Renal pelvis (tissue), 1 donor: ENCODE measurements at regions not wholly inside any gene's neighbourhood (a gene's known extent, or its start where the extent isn't known, plus 50 kb on each side); places are given as distances from the start of the nearest gene placed in this dataset.

Experiments
- DNase-seq: peaks from one replicate; pipeline ENCODE4 v3.0.0-alpha.2; 2013

- no peak for DNase-seq
These were observed 1087.5 kb downstream of the BRD1 start for GRCh38 chr22:48740086-48740730.

GRCh38 chr22:48739348-48740085 is 1088.2 kb downstream of the BRD1 start:
- DNase-seq = no peak

- DNase-seq = no peak
These were observed 1089.3 kb downstream of the BRD1 start for GRCh38 chr22:48738204-48738980.

- no peak for DNase-seq
These were observed 1090.0 kb downstream of the BRD1 start for GRCh38 chr22:48737461-48738203.

GRCh38 chr22:48736593-48737460 is 1090.8 kb downstream of the BRD1 start:
- DNase-seq = no peak

GRCh38 chr22:48734961-48735360 is 1092.7 kb downstream of the BRD1 start:
- no peak for DNase-seq

- DNase-seq = no peak
These were observed 1093.3 kb downstream of the BRD1 start for GRCh38 chr22:48734359-48734758.

GRCh38 chr22:48729499-48730171 is 1098.0 kb downstream of the BRD1 start:
- no peak for DNase-seq

- DNase-seq = no peak
These were observed 1100.1 kb downstream of the BRD1 start for GRCh38 chr22:48727454-48728058.

- no peak for DNase-seq
These were observed 1102.8 kb downstream of the BRD1 start for GRCh38 chr22:48724899-48725298.

GRCh38 chr22:48722661-48723060 is 1105.0 kb downstream of the BRD1 start:
- DNase-seq = no peak

- no peak for DNase-seq
These were observed 1106.3 kb downstream of the BRD1 start for GRCh38 chr22:48721395-48721669.

GRCh38 chr22:48720662-48721394 is 1106.8 kb downstream of the BRD1 start:
- DNase-seq = no peak

- DNase-seq = no peak
These were observed 1107.6 kb downstream of the BRD1 start for GRCh38 chr22:48719978-48720661.

GRCh38 chr22:48718818-48719500 is 1108.7 kb downstream of the BRD1 start:
- no peak for DNase-seq

- DNase-seq = no peak
These were observed 1109.5 kb downstream of the BRD1 start for GRCh38 chr22:48717883-48718817.
